Myocyte (in vitro differentiated cells): ENCODE measurements at regions not wholly inside any gene's neighbourhood (a gene's known extent, or its start where the extent isn't known, plus 50 kb on each side); places are given as distances from the start of the nearest gene placed in this dataset.
A peak's percentile ranks its signal among the peaks of the same experiment; 100 is the strongest.

ENCODE experiments used
- DNase-seq: peaks from one replicate; pipeline ENCODE4 v3.0.0-alpha.2; 2012; ENCODE audit warnings: low read depth

- no peak for DNase-seq
Observed at GRCh38 chr13:38519229-38519911, 167.5 kb upstream of the FREM2 start.

- DNase-seq, result no peak
Observed at GRCh38 chr13:38520041-38520440, 166.8 kb upstream of the FREM2 start.

- DNase-seq, result no peak
Observed at GRCh38 chr13:38527140-38527539, 159.7 kb upstream of the FREM2 start.

- DNase-seq, result peak; percentile 11
Observed at GRCh38 chr13:38528986-38529385, 157.9 kb upstream of the FREM2 start.

GRCh38 chr13:38530492-38530891, 156.4 kb upstream of the FREM2 start:
- peak; percentile 41 for DNase-seq

- peak; percentile 83 for DNase-seq
Observed at GRCh38 chr13:38535261-38535660, 151.6 kb upstream of the FREM2 start.

GRCh38 chr13:38537051-38537450, 149.8 kb upstream of the FREM2 start:
- DNase-seq, result no peak

GRCh38 chr13:38538422-38538821, 148.5 kb upstream of the FREM2 start:
- DNase-seq, result no peak

GRCh38 chr13:38539632-38540031, 147.2 kb upstream of the FREM2 start:
- DNase-seq, result no peak

GRCh38 chr13:38542601-38543000, 144.3 kb upstream of the FREM2 start:
- DNase-seq, result peak; percentile 60

GRCh38 chr13:38543561-38543960, 143.3 kb upstream of the FREM2 start:
- DNase-seq, result no peak

GRCh38 chr13:38563739-38564138, 123.1 kb upstream of the FREM2 start:
- DNase-seq, result no peak

GRCh38 chr13:38564256-38565150, 122.4 kb upstream of the FREM2 start:
- no peak for DNase-seq

GRCh38 chr13:38566023-38566422, 120.9 kb upstream of the FREM2 start:
- no peak for DNase-seq

- DNase-seq, result no peak
Observed at GRCh38 chr13:38566519-38566918, 120.4 kb upstream of the FREM2 start.

GRCh38 chr13:38570706-38571105, 116.2 kb upstream of the FREM2 start:
- no peak for DNase-seq

GRCh38 chr13:38575427-38575826, 111.5 kb upstream of the FREM2 start:
- no peak for DNase-seq

- peak; percentile 42 for DNase-seq
Observed at GRCh38 chr13:38577048-38577447, 109.8 kb upstream of the FREM2 start.

- peak; percentile 67 for DNase-seq
Observed at GRCh38 chr13:38582133-38582532, 104.7 kb upstream of the FREM2 start.

- DNase-seq, result no peak
Observed at GRCh38 chr13:38590230-38590629, 96.6 kb upstream of the FREM2 start.

- no peak for DNase-seq
Observed at GRCh38 chr13:38590796-38591507, 95.9 kb upstream of the FREM2 start.

- DNase-seq, result peak; percentile 34
Observed at GRCh38 chr13:38602266-38602665, 84.6 kb upstream of the FREM2 start.
